Esophagus muscularis mucosa (tissue), 4 donors: ENCODE measurements at regions not wholly inside any gene's neighbourhood (a gene's known extent, or its start where the extent isn't known, plus 50 kb on each side); places are given as distances from the start of the nearest gene placed in this dataset.

Experiments used
- DNase-seq: peaks from one replicate; pipeline ENCODE4 v3.0.0-alpha.2; 2017; ENCODE audit errors: extremely low spot score
- H3K27ac ChIP-seq, 4 donors: fragments of 200-600 bp; sonication (generic); replicated peaks in 1 of 4; 1 replicate in 3 of 4; 2 replicates in 1 of 4; pipeline ENCODE4 v1.5.1; 2016 to 2019; ENCODE audit warnings: mild to moderate bottlenecking in 1 of 4
- H3K27me3 ChIP-seq, 4 donors: fragments of 200-600 bp; sonication (generic); one replicate each; pipeline versions ENCODE4 v1.5.1 to v1.6.0; 2016 to 2019
- H3K36me3 ChIP-seq, 4 donors: fragments of 200-600 bp; sonication (generic); one replicate each; pipeline ENCODE4 v1.5.1; 2016 to 2019
- H3K4me1 ChIP-seq, 4 donors: fragments of 200-600 bp; sonication (generic); one replicate each; pipeline ENCODE4 v1.5.1; 2016 to 2019
- H3K4me3 ChIP-seq, 4 donors: fragments of 200-600 bp; sonication (generic); 1 replicate in 2 of 4; 2 replicates in 2 of 4; pipeline ENCODE4 v1.5.1; 2016 to 2019; ENCODE audit warnings: mild to moderate bottlenecking in 4 of 4, moderate library complexity in 1 of 4
- H3K9me3 ChIP-seq, 4 donors: fragments of 200-600 bp; sonication (generic); 1 replicate in 3 of 4; 2 replicates in 1 of 4; pipeline ENCODE4 v1.5.1; 2016 to 2019
- CTCF ChIP-seq, 3 experiments: fragments of 200-600 bp in 2 of 3; fragments of 450-650 bp in 1 of 3; sonication (generic) in 2 of 3; IDR thresholded peaks; one replicate each; pipeline ENCODE4 v1.5.1; 2017 to 2019; ENCODE audit warnings: antibody characterized with exemption in 3 of 3, mild to moderate bottlenecking in 2 of 3, moderate library complexity in 1 of 3
- EP300 ChIP-seq: sonication (generic); formaldehyde crosslinking; IDR thresholded peaks from one replicate; pipeline ENCODE4 v1.6.1; 2017; ENCODE audit warnings: antibody characterized with exemption
- POLR2A ChIP-seq: fragments of 450-650 bp; IDR thresholded peaks from one replicate; pipeline ENCODE4 v1.6.1; 2017; ENCODE audit warnings: antibody characterized with exemption, moderate library complexity, mild to moderate bottlenecking, low read depth
- POLR2AphosphoS5 ChIP-seq, 2 donors: sonication (generic); formaldehyde crosslinking; IDR thresholded peaks; one replicate each; pipeline ENCODE4 v1.6.1; 2017; ENCODE audit warnings: antibody characterized with exemption in 2 of 2
- WGBS: methylation state at CpG from one replicate; pipeline ENCODE4 v1.1.5; 2018; 5-methylcytosine and 5-hydroxymethylcytosine counted together
- intact Hi-C: fragments of 100-400 bp; cut with DNase I; formaldehyde crosslinking; loops from one replicate; pipeline ENCODE4 v1.15.1; 2023

- peak; percentile 82 for DNase-seq
- no peak overlapping the region for H3K4me3 ChIP-seq
- TF ChIP-seq CTCF (IDR thresholded peaks at IDR 0.05) (no peak), POLR2A (no peak), EP300 (no peak), POLR2AphosphoS5 (IDR thresholded peaks at IDR 0.05) (no peak)
- 83% methylated on average over 5 of the region's 5 CpGs for WGBS
- peaks cover 8 to 14% (median 11%) of the 10 kb centered on the region in 4 donors for H3K4me1 ChIP-seq
- H3K36me3 ChIP-seq = no peaks in the 10 kb centered on the region
- no peaks in the 10 kb centered on the region for H3K27me3 ChIP-seq
- intact Hi-C loops = no loop called here
- H3K27ac ChIP-seq = no peak overlapping the region
- H3K9me3 ChIP-seq = peaks cover 0 to 6% (median 0%) of the 10 kb centered on the region in 4 donors
Observed at GRCh38 chr5:152290181-152290580, 114.9 kb downstream of the NMUR2 start.

GRCh38 chr5:152288917-152289595 lies 116.0 kb downstream of the NMUR2 start:
- TF ChIP-seq POLR2A = no peak
- TF ChIP-seq POLR2AphosphoS5 (IDR thresholded peaks at IDR 0.05) = no peak
- TF ChIP-seq CTCF (IDR thresholded peaks at IDR 0.05) = no peak
- no peak for TF ChIP-seq EP300
- 37% methylated on average over 3 of the region's 3 CpGs for WGBS
- Histone ChIP-seq H3K9me3 (peaks cover 0 to 6% (median 0%) of the 10 kb centered on the region in 4 donors), H3K27me3 (no peaks in the 10 kb centered on the region), H3K36me3 (no peaks in the 10 kb centered on the region), H3K4me1 (peaks cover 8 to 14% (median 11%) of the 10 kb centered on the region in 4 donors), H3K27ac (no peak overlapping the region), H3K4me3 (no peak overlapping the region)
- intact Hi-C loops = no loop called here
- DNase-seq = no peak

- no peak overlapping the region for H3K27ac ChIP-seq
- intact Hi-C loops = no loop called here
- DNase-seq = no peak
- H3K27me3 ChIP-seq = no peaks in the 10 kb centered on the region
- H3K4me3 ChIP-seq = no peak overlapping the region
- WGBS = 34% methylated on average over 4 of the region's 6 CpGs
- peaks cover 0 to 6% (median 0%) of the 10 kb centered on the region in 4 donors for H3K9me3 ChIP-seq
- H3K36me3 ChIP-seq = no peaks in the 10 kb centered on the region
- TF ChIP-seq POLR2A (no peak), POLR2AphosphoS5 (IDR thresholded peaks at IDR 0.05) (no peak), EP300 (no peak), CTCF (IDR thresholded peaks at IDR 0.05) (no peak)
- H3K4me1 ChIP-seq = peaks cover 8 to 14% (median 11%) of the 10 kb centered on the region in 4 donors
Observed at GRCh38 chr5:152288499-152288898, 116.6 kb downstream of the NMUR2 start.

GRCh38 chr5:152285764-152286163 lies 119.3 kb downstream of the NMUR2 start:
- no peak overlapping the region for H3K27ac ChIP-seq
- H3K9me3 ChIP-seq = no peaks in the 10 kb centered on the region
- DNase-seq = no peak
- WGBS = 72% methylated on average over 3 of the region's 3 CpGs
- intact Hi-C loops = no loop called here
- no peaks in the 10 kb centered on the region for H3K36me3 ChIP-seq
- TF ChIP-seq CTCF (IDR thresholded peaks at IDR 0.05) (no peak), EP300 (no peak), POLR2AphosphoS5 (IDR thresholded peaks at IDR 0.05) (no peak), POLR2A (no peak)
- H3K4me3 ChIP-seq = no peak overlapping the region
- no peaks in the 10 kb centered on the region for H3K27me3 ChIP-seq
- peaks cover 8 to 14% (median 11%) of the 10 kb centered on the region in 4 donors for H3K4me1 ChIP-seq

GRCh38 chr5:152282331-152282730 lies 122.7 kb downstream of the NMUR2 start:
- DNase-seq = no peak
- no peaks in the 10 kb centered on the region for H3K27me3 ChIP-seq
- no peak overlapping the region for H3K4me3 ChIP-seq
- H3K27ac ChIP-seq = no peak overlapping the region
- H3K4me1 ChIP-seq = no peaks in the 10 kb centered on the region
- TF ChIP-seq POLR2A (no peak), EP300 (no peak), POLR2AphosphoS5 (IDR thresholded peaks at IDR 0.05) (no peak), CTCF (IDR thresholded peaks at IDR 0.05) (no peak)
- WGBS = 70% methylated on average over 1 of the region's 1 CpG
- no peaks in the 10 kb centered on the region for H3K9me3 ChIP-seq
- H3K36me3 ChIP-seq = no peaks in the 10 kb centered on the region
- intact Hi-C loops = no loop called here
